ENCODE measurements at regions not wholly inside any gene's neighbourhood (a gene's known extent, or its start where the extent isn't known, plus 50 kb on each side); places are given as distances from the start of the nearest gene placed in this dataset.

GRCh38 chr7:31398815-31399214, 58.3 kb upstream of the NEUROD6 start:
- H3K27me3 ChIP-seq = no peaks in the 10 kb centered on the region
- H3K36me3 ChIP-seq = no peaks in the 10 kb centered on the region
- no peak overlapping the region for H3K4me3 ChIP-seq
- FAIRE-seq (no peak), ATAC-seq (no peak), DNase-seq (no peak)
- H3K27ac ChIP-seq = no peak overlapping the region
- TF ChIP-seq CTCF (IDR thresholded peaks at IDR 0.05) = no peak
- intact Hi-C loops (cut with DNase I) = no loop called here
- no peaks in the 10 kb centered on the region for H3K4me1 ChIP-seq
- 58 to 68% methylated on average over 2 of the region's 2 CpGs for WGBS, 2 donors
- H3K9me3 ChIP-seq = no peaks in the 10 kb centered on the region

- no peaks in the 10 kb centered on the region for H3K9me3 ChIP-seq
- H3K36me3 ChIP-seq = no peaks in the 10 kb centered on the region
These were observed 66.7 kb upstream of the NEUROD6 start for GRCh38 chr7:31407178-31407676.

GRCh38 chr7:31408140-31408729, 67.7 kb upstream of the NEUROD6 start:
- TF ChIP-seq CTCF (IDR thresholded peaks at IDR 0.05) = no peak
- no peak for FAIRE-seq

More at GRCh38 chr7:31407178-31407676, 66.7 kb upstream of the NEUROD6 start:
- Histone ChIP-seq H3K27me3 (no peaks in the 10 kb centered on the region), H3K4me1 (no peaks in the 10 kb centered on the region), H3K27ac (no peak overlapping the region), H3K4me3 (no peak overlapping the region)
- TF ChIP-seq CTCF (IDR thresholded peaks at IDR 0.05) = no peak
- FAIRE-seq = no peak
- intact Hi-C loops (cut with DNase I) = no loop called here
- ATAC-seq = no peak
- WGBS, 2 donors = 36 to 57% methylated on average over 2 of the region's 2 CpGs
- no peak for DNase-seq

GRCh38 chr7:31410265-31410664, 69.7 kb upstream of the NEUROD6 start:
- FAIRE-seq = no peak
- Histone ChIP-seq H3K27ac (no peak overlapping the region), H3K9me3 (no peaks in the 10 kb centered on the region), H3K36me3 (no peaks in the 10 kb centered on the region), H3K4me3 (no peak overlapping the region), H3K4me1 (no peaks in the 10 kb centered on the region), H3K27me3 (no peaks in the 10 kb centered on the region)
- intact Hi-C loops (cut with DNase I) = no loop called here
- TF ChIP-seq CTCF (IDR thresholded peaks at IDR 0.05) = no peak
- no peak for DNase-seq
- no peak for ATAC-seq
- 70 to 80% methylated on average over 2 of the region's 2 CpGs for WGBS, 2 donors

More at GRCh38 chr7:31408140-31408729, 67.7 kb upstream of the NEUROD6 start:
- Histone ChIP-seq H3K27ac (no peak overlapping the region), H3K27me3 (no peaks in the 10 kb centered on the region), H3K9me3 (no peaks in the 10 kb centered on the region), H3K36me3 (no peaks in the 10 kb centered on the region), H3K4me1 (no peaks in the 10 kb centered on the region), H3K4me3 (no peak overlapping the region)
- 79 to 87% methylated on average over 3 of the region's 3 CpGs for WGBS, 2 donors
- intact Hi-C loops (cut with DNase I) = no loop called here
- DNase-seq (no peak), ATAC-seq (peak in 3 of 4 donors; percentile 48 to 73 (median 65))

- DNase-seq = no peak
- no peaks in the 10 kb centered on the region for H3K4me1 ChIP-seq
- H3K4me3 ChIP-seq = no peak overlapping the region
- H3K36me3 ChIP-seq = no peaks in the 10 kb centered on the region
- 55 to 66% methylated on average over 1 of the region's 1 CpG for WGBS, 2 donors
- no peak for FAIRE-seq
- no peak for ATAC-seq
- H3K27ac ChIP-seq = no peak overlapping the region
- H3K27me3 ChIP-seq = no peaks in the 10 kb centered on the region
- no peaks in the 10 kb centered on the region for H3K9me3 ChIP-seq
- no peak for TF ChIP-seq CTCF (IDR thresholded peaks at IDR 0.05)
- intact Hi-C loops (cut with DNase I) = no loop called here
These were observed 70.9 kb upstream of the NEUROD6 start for GRCh38 chr7:31411416-31411815.

Data from pancreas (tissue), 10 donors.